ENCODE measurements at regions not wholly inside any gene's neighbourhood (a gene's known extent, or its start where the extent isn't known, plus 50 kb on each side); places are given as distances from the start of the nearest gene placed in this dataset.

- H2AFZ ChIP-seq (ENCODE audit: low read depth, low read length, poor library complexity, severe bottlenecking), result no peak overlapping the region
- ATAC-seq (no peak), DNase-seq (ENCODE audit: low read depth, low spot score) (no peak)
- H3K36me3 ChIP-seq (ENCODE audit: control insufficient read depth in 1 of 2, insufficient read depth in 2 of 2, low read length in 2 of 2), result no peaks in the 10 kb centered on the region
- no peaks in the 10 kb centered on the region for H3K9me2 ChIP-seq (ENCODE audit: insufficient read depth)
- no peaks in the 10 kb centered on the region for H3K27me3 ChIP-seq (ENCODE audit: insufficient read depth, low read length)
- intact Hi-C loops (cut with micrococcal nuclease), result no loop called here
- POLR2A ChIA-PET, result no interaction called here
- CTCF ChIA-PET, result no interaction called here
- H4K20me1 ChIP-seq (ENCODE audit: insufficient read depth), result no peaks in the 10 kb centered on the region
- no peaks in the 10 kb centered on the region for H3K4me1 ChIP-seq (ENCODE audit: control insufficient read depth in 1 of 2, insufficient read depth in 2 of 2, low read length in 2 of 2)
- no peaks in the 10 kb centered on the region for H3K79me2 ChIP-seq (ENCODE audit: insufficient read depth, low read length)
- no peak overlapping the region for H3K4me3 ChIP-seq (replicated peaks in 1 of 2; ENCODE audit: low read depth in 1 of 2, low read length in 2 of 2)
- no peak overlapping the region for H3K4me2 ChIP-seq (ENCODE audit: low read length)
- RAD21 ChIA-PET (ENCODE audit: low non-redundant PET in 1 of 2, low total read pairs in 2 of 2, uncharacterized antibody in 2 of 2, unreplicated experiment in 2 of 2), result no interaction called here
- BruUV-seq (replicated peaks), result no TSS peak
- H3K27ac ChIP-seq (ENCODE audit: low read depth, low read length), result no peak overlapping the region
- no peak for TF ChIP-seq YY1 (IDR thresholded peaks at IDR 0.05; ENCODE audit: extremely low read depth, insufficient replicate concordance, low read depth, low read length)
- TF ChIP-seq RAD21 (IDR thresholded peaks at IDR 0.05; ENCODE audit: low read depth), result no peak
- TF ChIP-seq FOSL1 (IDR thresholded peaks at IDR 0.05; ENCODE audit: low read depth), result no peak
- no peak for TF ChIP-seq CBX3 (IDR thresholded peaks at IDR 0.05; ENCODE audit: low read depth)
- TF ChIP-seq SRF (IDR thresholded peaks at IDR 0.05; ENCODE audit: low read depth), result no peak
- TF ChIP-seq MAX (IDR thresholded peaks at IDR 0.05), result no peak
- TF ChIP-seq JUND (IDR thresholded peaks at IDR 0.05), result no peak
- no peak for TF ChIP-seq ATF3 (IDR thresholded peaks at IDR 0.05)
- TF ChIP-seq ZFX (IDR thresholded peaks at IDR 0.05), result no peak
- no peak for TF ChIP-seq ELF1 (IDR thresholded peaks at IDR 0.05; ENCODE audit: borderline replicate concordance, low read depth)
- TF ChIP-seq ZBTB33 (IDR thresholded peaks at IDR 0.05; ENCODE audit: extremely low read depth, insufficient replicate concordance, low read length), result no peak
- TF ChIP-seq EZH2phosphoT487 (IDR thresholded peaks at IDR 0.05; ENCODE audit: borderline replicate concordance), result no peak
- TF ChIP-seq CEBPB (IDR thresholded peaks at IDR 0.05; ENCODE audit: low read depth), result no peak
- TF ChIP-seq EGR1 (IDR thresholded peaks at IDR 0.05; ENCODE audit: low read depth), result no peak
- no peak for TF ChIP-seq EZH2 (IDR thresholded peaks at IDR 0.05)
- no peaks in the 10 kb centered on the region for H3K9me3 ChIP-seq (ENCODE audit: control insufficient read depth in 1 of 2, insufficient read depth in 1 of 2, low read depth in 1 of 2, low read length in 2 of 2)
- no peak overlapping the region for H3K9ac ChIP-seq (ENCODE audit: low read length)
Measured at GRCh38 chr5:105639511-105639910, 2031.2 kb downstream of the EFNA5 start.

Measured in HCT116 (cell line).